ENCODE measurements at regions not wholly inside any gene's neighbourhood (a gene's known extent, or its start where the extent isn't known, plus 50 kb on each side); places are given as distances from the start of the nearest gene placed in this dataset.
A peak's percentile ranks its signal among the peaks of the same experiment; 100 is the strongest.
"Not testable (repeated sequence)": the region's sequence is repeated elsewhere in the genome, so short reads cannot be mapped to it uniquely, and the experiment has no call there.

GRCh38 chr11:26904132-26904531 is 89.8 kb upstream of the FIBIN start:
- DNase-seq = no peak

- DNase-seq = no peak
Measured at GRCh38 chr11:26904801-26905200, 89.1 kb upstream of the FIBIN start.

GRCh38 chr11:26905368-26905767 is 88.5 kb upstream of the FIBIN start:
- peak; percentile 45 for DNase-seq

GRCh38 chr11:26909515-26909914 is 84.4 kb upstream of the FIBIN start:
- DNase-seq = no peak

GRCh38 chr11:26909991-26910591 is 83.8 kb upstream of the FIBIN start:
- no peak for DNase-seq

GRCh38 chr11:26914968-26915367 is 78.9 kb upstream of the FIBIN start:
- DNase-seq = no peak

GRCh38 chr11:26916805-26917204 is 77.1 kb upstream of the FIBIN start:
- DNase-seq = peak; percentile 31

GRCh38 chr11:26928582-26928981 is 65.3 kb upstream of the FIBIN start:
- DNase-seq = no peak

GRCh38 chr11:26929806-26930517 is 64.0 kb upstream of the FIBIN start:
- peak; percentile 35 for DNase-seq

- peak; percentile 77 for DNase-seq
Measured at GRCh38 chr11:26930518-26931247, 63.2 kb upstream of the FIBIN start.

- peak; percentile 53 for DNase-seq
Measured at GRCh38 chr11:26931248-26931631, 62.7 kb upstream of the FIBIN start.

- no peak for DNase-seq
Measured at GRCh38 chr11:26931881-26932280, 62.0 kb upstream of the FIBIN start.

GRCh38 chr11:26936109-26936508 is 57.8 kb upstream of the FIBIN start:
- DNase-seq = no peak

- DNase-seq = no peak
Measured at GRCh38 chr11:26937386-26937785, 56.5 kb upstream of the FIBIN start.

- not testable (repeated sequence) for DNase-seq
Measured at GRCh38 chr11:26940501-26940900, 53.4 kb upstream of the FIBIN start.

- DNase-seq = peak; percentile 57
Measured at GRCh38 chr11:26942356-26942755, 51.6 kb upstream of the FIBIN start.

GRCh38 chr11:26943636-26944035 is 50.3 kb upstream of the FIBIN start:
- no peak for DNase-seq
